Uterus (tissue), 3 donors: ENCODE measurements at regions not wholly inside any gene's neighbourhood (a gene's known extent, or its start where the extent isn't known, plus 50 kb on each side); places are given as distances from the start of the nearest gene placed in this dataset.

Experiments used
- DNase-seq, 2 donors: peaks; one replicate each; pipeline ENCODE4 v3.0.0-alpha.2; 2019 to 2020
- H3K27ac ChIP-seq, 2 donors: fragments of 200-600 bp; sonication (generic); 1 replicate in 1 of 2; 2 replicates in 1 of 2; pipeline ENCODE4 v1.5.1; 2016 to 2018
- H3K27me3 ChIP-seq, 2 donors: fragments of 200-600 bp; sonication (generic); one replicate each; pipeline ENCODE4 v1.5.1; 2018 to 2019; ENCODE audit warnings: control low read depth in 1 of 2
- H3K36me3 ChIP-seq, 2 donors: fragments of 200-600 bp; sonication (generic); one replicate each; pipeline ENCODE4 v1.5.1; 2019; ENCODE audit warnings: control low read depth in 1 of 2
- H3K4me1 ChIP-seq, 2 donors: fragments of 200-600 bp; sonication (generic); one replicate each; pipeline ENCODE4 v1.5.1; 2018 to 2019; ENCODE audit warnings: control low read depth in 1 of 2
- H3K4me3 ChIP-seq, 2 donors: fragments of 200-600 bp; sonication (generic); 1 replicate in 1 of 2; 2 replicates in 1 of 2; pipeline ENCODE4 v1.5.1; 2018 to 2019; ENCODE audit warnings: mild to moderate bottlenecking in 1 of 2
- H3K9me3 ChIP-seq, 2 donors: fragments of 200-600 bp; sonication (generic); one replicate each; pipeline ENCODE4 v1.5.1; 2019; ENCODE audit warnings: control low read depth in 1 of 2
- POLR2A ChIP-seq, 2 donors: fragments of 450-650 bp; IDR thresholded peaks; one replicate each; pipeline ENCODE4 v1.6.1; 2016; ENCODE audit warnings: antibody characterized with exemption in 2 of 2, mild to moderate bottlenecking in 1 of 2, moderate library complexity in 1 of 2
- intact Hi-C: fragments of 100-400 bp; cut with DNase I; formaldehyde crosslinking; loops from one replicate; pipeline ENCODE4 v1.15.1; 2023; ENCODE audit warnings: low total_unique reads
- TF ChIP-seq, protein P1 (sequence below), 4 experiments: fragments of 200-600 bp in 2 of 4; fragments of 450-650 bp in 2 of 4; sonication (generic) in 2 of 4; IDR thresholded peaks; one replicate each; pipeline ENCODE4 v1.5.1; 2016 to 2019; ENCODE audit warnings: antibody characterized with exemption in 4 of 4, mild to moderate bottlenecking in 2 of 4, moderate library complexity in 1 of 4
- donor health status: DM: yes; HTN: yes; CAD: no.

DNA sequence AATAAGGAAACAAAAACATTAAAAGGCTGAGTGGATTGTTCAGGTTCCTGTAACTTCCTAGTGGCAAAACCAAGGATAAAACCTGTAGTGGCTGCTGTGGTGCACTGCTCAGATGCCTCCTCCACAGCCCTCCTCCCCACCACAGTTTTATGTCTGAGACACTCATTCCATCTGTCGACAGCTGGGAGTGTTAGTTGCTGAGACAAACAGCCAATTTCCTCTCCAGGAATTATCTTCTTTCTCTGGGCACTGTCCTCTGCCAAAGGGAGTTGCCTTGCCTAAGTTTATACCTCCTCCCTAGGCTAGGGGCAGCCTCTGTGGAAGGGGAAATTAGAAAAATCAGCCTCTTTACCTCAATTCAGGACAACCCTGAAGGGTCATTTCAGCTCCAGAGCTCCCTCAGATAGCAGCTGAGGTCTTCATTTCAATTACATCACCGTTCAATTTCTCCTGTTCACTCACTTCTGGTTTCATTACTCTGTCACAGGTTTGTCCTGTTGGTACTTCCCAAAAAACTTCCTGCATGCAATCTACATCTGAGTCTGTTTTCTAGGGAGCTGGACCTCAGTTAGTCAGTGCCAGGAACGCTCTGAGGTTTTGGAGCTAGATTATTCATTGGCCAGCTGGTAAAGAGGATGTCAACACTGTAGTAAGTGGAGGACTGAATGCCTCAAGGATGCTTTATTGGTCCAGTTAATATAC lies 74.9 kb upstream of the ATP2B1 start:
- Histone ChIP-seq H3K4me3 (no peak overlapping the region), H3K27ac (peak overlapping the region in 1 of 2 donors; percentile 44), H3K4me1 (no peaks in the 10 kb centered on the region), H3K27me3 (no peaks in the 10 kb centered on the region), H3K9me3 (no peaks in the 10 kb centered on the region), H3K36me3 (no peaks in the 10 kb centered on the region)
- DNase-seq: no peak
- TF ChIP-seq, protein P1, sequence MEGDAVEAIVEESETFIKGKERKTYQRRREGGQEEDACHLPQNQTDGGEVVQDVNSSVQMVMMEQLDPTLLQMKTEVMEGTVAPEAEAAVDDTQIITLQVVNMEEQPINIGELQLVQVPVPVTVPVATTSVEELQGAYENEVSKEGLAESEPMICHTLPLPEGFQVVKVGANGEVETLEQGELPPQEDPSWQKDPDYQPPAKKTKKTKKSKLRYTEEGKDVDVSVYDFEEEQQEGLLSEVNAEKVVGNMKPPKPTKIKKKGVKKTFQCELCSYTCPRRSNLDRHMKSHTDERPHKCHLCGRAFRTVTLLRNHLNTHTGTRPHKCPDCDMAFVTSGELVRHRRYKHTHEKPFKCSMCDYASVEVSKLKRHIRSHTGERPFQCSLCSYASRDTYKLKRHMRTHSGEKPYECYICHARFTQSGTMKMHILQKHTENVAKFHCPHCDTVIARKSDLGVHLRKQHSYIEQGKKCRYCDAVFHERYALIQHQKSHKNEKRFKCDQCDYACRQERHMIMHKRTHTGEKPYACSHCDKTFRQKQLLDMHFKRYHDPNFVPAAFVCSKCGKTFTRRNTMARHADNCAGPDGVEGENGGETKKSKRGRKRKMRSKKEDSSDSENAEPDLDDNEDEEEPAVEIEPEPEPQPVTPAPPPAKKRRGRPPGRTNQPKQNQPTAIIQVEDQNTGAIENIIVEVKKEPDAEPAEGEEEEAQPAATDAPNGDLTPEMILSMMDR (IDR thresholded peaks at IDR 0.05): no peak
- TF ChIP-seq POLR2A (IDR thresholded peaks at IDR 0.05): no peak
- intact Hi-C loops: no loop called here

- Histone ChIP-seq H3K27me3 (no peaks in the 10 kb centered on the region), H3K4me3 (no peak overlapping the region), H3K36me3 (no peaks in the 10 kb centered on the region), H3K9me3 (no peaks in the 10 kb centered on the region), H3K27ac (no peak overlapping the region), H3K4me1 (no peaks in the 10 kb centered on the region)
- intact Hi-C loops: no loop called here
- TF ChIP-seq POLR2A (IDR thresholded peaks at IDR 0.05): no peak
- TF ChIP-seq, protein P1 (IDR thresholded peaks at IDR 0.05): no peak
- no peak for DNase-seq
Measured at GRCh38 chr12:89782807-89783206, 74.2 kb upstream of the ATP2B1 start.

GRCh38 chr12:89781946-89782550 lies 73.4 kb upstream of the ATP2B1 start:
- no peaks in the 10 kb centered on the region for H3K4me1 ChIP-seq
- H3K36me3 ChIP-seq: no peaks in the 10 kb centered on the region
- no peak overlapping the region for H3K4me3 ChIP-seq
- TF ChIP-seq, protein P1 (IDR thresholded peaks at IDR 0.05): no peak
- H3K27ac ChIP-seq: no peak overlapping the region
- no peak for DNase-seq
- no peaks in the 10 kb centered on the region for H3K9me3 ChIP-seq
- H3K27me3 ChIP-seq: no peaks in the 10 kb centered on the region
- intact Hi-C loops: no loop called here

GRCh38 chr12:89781156-89781555 lies 72.5 kb upstream of the ATP2B1 start:
- DNase-seq: no peak
- Histone ChIP-seq H3K27ac (no peak overlapping the region), H3K27me3 (no peaks in the 10 kb centered on the region), H3K36me3 (no peaks in the 10 kb centered on the region), H3K4me1 (no peaks in the 10 kb centered on the region), H3K9me3 (no peaks in the 10 kb centered on the region), H3K4me3 (no peak overlapping the region)
- intact Hi-C loops: no loop called here
- no peak for TF ChIP-seq POLR2A (IDR thresholded peaks at IDR 0.05)
- TF ChIP-seq, protein P1 (IDR thresholded peaks at IDR 0.05): no peak

- H3K27me3 ChIP-seq: no peaks in the 10 kb centered on the region
- TF ChIP-seq, protein P1 (IDR thresholded peaks at IDR 0.05): no peak
- TF ChIP-seq POLR2A (IDR thresholded peaks at IDR 0.05): no peak
- H3K27ac ChIP-seq: no peak overlapping the region
- H3K4me1 ChIP-seq: no peaks in the 10 kb centered on the region
- H3K36me3 ChIP-seq: no peaks in the 10 kb centered on the region
- no peak overlapping the region for H3K4me3 ChIP-seq
- no peak for DNase-seq
- intact Hi-C loops: no loop called here
- H3K9me3 ChIP-seq: no peaks in the 10 kb centered on the region
Measured at GRCh38 chr12:89779090-89779489, 70.5 kb upstream of the ATP2B1 start.
